OCI-LY3 (cell line): ENCODE measurements at regions not wholly inside any gene's neighbourhood (a gene's known extent, or its start where the extent isn't known, plus 50 kb on each side); places are given as distances from the start of the nearest gene placed in this dataset.

Experiments
- EZH2phosphoT487 ChIP-seq: fragments of 200-600 bp; shearing (Covaris generic); IDR thresholded peaks from 2 replicates; pipeline ENCODE4 v1.6.1; 2018; ENCODE audit warnings: antibody characterized with exemption, mixed run types, low read depth
- TF ChIP-seq, protein P1 (sequence below): fragments of 200-600, 300-600 bp; sonication (generic); IDR thresholded peaks from 2 replicates; pipeline ENCODE4 v1.5.1; 2014; ENCODE audit warnings: antibody characterized with exemption, low read length, low read depth

DNA sequence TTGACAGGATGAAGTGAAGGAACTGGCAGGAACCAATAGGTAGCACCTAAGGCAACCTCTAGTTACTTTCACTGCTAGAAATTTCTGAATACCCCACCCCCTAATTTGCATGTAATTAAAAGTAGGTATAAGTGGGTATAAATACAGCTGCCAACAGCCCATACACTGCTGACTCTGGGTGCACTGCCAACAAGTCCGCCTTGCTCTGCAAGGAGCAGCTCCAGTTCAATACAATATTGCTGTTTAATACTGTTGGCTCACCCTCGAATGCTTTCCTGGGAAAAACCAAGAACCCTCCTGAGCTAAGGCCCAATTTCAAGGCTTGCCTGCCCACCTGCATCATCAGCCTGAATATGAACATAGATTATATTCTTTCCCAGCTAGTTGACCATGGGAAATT lies 981.9 kb downstream of the ADGRL2 start:
- TF ChIP-seq, protein P1, sequence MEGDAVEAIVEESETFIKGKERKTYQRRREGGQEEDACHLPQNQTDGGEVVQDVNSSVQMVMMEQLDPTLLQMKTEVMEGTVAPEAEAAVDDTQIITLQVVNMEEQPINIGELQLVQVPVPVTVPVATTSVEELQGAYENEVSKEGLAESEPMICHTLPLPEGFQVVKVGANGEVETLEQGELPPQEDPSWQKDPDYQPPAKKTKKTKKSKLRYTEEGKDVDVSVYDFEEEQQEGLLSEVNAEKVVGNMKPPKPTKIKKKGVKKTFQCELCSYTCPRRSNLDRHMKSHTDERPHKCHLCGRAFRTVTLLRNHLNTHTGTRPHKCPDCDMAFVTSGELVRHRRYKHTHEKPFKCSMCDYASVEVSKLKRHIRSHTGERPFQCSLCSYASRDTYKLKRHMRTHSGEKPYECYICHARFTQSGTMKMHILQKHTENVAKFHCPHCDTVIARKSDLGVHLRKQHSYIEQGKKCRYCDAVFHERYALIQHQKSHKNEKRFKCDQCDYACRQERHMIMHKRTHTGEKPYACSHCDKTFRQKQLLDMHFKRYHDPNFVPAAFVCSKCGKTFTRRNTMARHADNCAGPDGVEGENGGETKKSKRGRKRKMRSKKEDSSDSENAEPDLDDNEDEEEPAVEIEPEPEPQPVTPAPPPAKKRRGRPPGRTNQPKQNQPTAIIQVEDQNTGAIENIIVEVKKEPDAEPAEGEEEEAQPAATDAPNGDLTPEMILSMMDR = no peak
- TF ChIP-seq EZH2phosphoT487 = no peak
